NCI-H146 (cell line): ENCODE measurements at regions not wholly inside any gene's neighbourhood (a gene's known extent, or its start where the extent isn't known, plus 50 kb on each side); places are given as distances from the start of the nearest gene placed in this dataset.

Experiments
- DNase-seq: peaks from one replicate; lab custom pipeline; 2025; lab: John Stamatoyannopoulos, UW

DNA sequence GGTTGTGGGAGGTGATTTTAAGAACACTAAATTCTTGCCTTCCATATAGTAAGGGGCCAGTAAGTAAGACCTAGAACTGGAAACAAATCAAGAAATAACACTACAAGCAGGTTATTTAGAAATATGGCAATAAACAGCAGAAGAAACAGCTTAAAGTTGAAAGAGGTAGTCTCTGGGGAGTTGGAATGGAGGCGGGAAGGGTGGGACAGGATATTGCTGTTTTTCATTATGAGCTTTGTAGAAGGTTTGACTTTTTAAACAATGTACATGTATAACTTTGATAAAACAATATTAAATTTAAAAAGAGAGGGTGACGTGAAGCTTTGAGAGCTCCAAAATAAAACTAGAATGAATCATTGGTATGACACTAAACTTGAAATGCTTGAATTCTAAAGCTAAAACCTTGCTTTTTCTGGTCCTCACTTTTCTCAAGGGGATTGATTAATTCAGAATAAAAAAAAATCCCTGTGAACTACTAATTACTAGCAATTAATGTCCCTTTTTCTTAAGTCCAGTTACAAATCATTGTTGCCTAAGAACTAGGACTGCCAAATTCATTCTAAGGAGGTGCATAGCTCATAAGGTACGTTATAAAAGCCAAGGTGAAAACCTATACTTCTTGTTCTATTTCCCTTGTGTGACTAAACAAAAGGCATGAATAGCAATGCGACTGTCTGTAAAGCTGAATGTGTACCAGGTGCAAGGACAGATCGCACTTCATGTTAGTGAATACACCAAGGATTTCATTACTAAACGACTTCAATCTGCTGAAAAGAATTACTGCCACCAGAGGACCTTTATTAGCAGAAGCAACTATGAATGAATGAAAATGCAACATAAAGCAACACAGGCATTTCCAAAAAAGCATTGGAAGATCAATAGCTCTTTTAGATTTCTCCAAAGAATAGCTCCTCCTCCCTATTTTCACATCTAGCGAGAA lies 177.5 kb downstream of the RBM43 start:
- no peak for DNase-seq

DNA sequence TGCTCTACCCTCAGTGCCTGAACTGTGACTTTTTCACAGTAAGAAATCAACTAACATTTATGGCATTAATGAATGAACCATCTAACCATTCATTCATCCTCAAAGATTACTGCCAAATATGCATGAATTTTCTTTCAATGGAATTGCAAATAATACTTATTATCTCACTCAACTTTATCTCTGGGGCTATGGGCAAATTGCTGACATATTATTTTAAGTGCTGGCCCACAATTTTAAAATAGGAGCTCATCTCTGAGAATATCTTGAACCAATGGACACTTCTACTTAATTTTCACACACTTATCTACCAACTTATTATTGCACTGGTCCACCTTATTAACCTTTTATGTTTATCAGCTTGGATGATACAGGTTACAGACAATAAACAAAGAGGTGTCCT lies 182.8 kb downstream of the RBM43 start:
- DNase-seq = no peak

DNA sequence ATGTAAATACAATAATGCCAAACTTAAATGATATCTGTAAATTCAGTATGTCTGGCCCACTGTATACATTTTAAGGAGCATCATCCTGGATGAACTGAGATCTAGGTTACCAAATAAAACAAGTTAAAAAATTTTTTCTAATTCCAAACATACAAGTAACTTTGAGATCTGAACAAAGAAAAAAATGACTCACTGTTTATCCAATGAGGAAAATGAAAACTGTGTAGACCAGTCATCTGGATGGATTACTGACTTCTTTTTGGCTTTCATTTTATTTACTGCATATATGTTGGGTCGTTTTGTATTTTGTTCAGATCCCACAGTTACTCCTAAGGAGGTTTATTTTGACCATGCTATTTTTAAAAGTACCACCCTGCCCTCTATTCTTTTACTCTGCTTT lies 189.8 kb downstream of the RBM43 start:
- no peak for DNase-seq

DNA sequence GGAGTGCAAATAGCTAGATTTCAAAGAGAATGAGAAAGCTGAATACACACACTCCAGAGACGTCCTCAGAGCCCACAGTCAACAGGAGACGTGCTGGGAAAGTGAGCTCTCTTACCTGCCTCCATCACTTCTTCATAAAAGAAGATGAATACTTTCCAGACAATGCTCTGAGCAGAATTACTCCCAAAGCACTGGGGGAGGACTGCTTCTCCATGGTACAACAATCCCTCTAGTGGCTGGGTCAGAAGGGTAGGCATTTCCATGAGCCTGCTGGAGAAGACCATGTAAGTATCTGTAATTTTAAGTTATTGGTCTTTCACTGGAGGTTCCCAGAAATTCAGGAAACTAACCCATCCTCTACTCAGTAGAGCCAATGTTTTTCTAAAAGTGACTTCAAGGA lies 190.3 kb downstream of the RBM43 start:
- no peak for DNase-seq

DNA sequence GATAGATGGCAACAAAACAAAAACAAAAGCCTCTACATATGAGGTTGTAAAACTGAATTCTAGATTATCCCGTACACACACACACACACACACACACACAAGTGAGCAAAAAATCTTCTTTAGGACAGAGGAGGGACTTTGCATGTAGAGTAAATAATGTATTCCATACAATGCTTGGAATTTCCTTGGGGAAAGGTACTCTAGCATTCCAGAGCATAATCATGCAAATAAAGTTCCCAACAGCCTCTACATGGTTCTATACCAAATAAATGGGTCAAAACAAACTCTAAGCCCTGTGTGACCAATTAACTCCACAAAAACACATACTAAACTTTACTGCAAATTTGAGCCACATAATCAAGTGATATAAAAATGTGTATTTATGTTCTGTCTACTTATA lies 191.4 kb downstream of the RBM43 start:
- no peak for DNase-seq

DNA sequence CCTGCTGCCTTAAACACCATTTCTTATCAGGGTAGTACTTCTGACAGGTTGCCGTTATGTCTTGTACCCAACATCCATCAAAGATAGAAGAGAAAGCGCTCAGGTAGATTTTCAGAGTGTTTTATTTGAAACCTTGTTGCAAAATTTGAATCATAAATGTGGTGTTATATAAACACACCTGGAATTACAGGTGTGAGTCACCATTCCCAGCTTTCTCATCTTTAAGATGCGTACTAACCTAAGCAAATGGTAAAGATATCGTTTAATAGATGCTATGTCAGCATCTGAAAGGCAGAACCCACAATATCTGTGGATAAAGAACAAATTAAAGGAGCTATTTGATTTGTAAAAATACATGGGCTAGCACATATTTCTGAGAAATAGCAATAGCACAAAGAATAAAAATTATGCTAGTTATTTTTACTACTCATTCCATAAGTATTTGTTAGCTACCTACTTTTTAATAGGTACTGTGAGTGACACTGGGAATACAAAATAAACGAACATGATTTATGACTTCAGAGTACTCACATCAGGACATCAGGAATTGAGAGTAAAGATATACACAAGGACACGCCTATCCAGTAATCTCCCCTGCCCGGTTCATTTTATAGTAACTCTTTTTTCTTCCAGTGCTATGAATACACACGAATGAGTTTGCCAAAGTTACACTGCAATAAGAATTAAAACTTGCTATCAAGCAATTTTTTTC lies 193.8 kb downstream of the RBM43 start:
- DNase-seq = no peak

DNA sequence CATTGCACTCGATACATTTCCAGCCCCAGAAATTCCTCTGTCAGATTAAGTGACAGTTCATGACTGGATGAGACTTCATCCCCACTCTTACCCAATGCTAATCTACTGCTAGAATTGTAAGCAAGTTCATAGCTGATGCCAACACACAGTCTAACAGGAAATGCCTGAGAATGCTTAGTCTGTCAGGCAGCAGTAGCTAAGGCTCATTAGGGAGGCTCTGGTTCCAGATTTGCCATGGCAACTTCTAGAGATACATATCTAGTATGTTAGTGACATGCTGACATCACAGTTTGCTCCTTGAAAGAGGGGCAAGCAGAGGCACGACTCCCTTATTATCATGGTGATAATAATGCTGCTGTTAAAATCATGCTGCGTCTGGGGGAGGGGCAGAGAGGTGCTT lies 198.4 kb downstream of the RBM43 start:
- no peak for DNase-seq

DNA sequence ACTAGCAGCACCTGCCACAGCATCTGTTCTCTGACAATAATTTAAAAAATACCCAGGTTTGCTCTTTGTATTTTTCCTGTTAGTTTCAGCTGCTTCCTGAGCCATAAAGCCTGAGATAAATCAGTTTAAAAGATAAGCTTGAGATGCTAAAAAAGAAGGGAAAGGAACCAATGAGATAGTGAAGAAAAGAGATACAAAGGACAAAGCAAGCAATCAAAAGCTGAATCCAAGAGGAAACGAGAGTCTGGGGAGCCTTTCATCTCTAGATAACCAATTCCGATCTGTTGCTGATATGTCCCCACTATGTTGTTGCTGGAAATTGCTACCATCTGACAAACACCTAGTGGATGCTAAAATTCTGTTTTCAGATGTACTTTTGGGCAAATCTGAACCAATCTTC lies 201.4 kb downstream of the RBM43 start:
- no peak for DNase-seq

DNA sequence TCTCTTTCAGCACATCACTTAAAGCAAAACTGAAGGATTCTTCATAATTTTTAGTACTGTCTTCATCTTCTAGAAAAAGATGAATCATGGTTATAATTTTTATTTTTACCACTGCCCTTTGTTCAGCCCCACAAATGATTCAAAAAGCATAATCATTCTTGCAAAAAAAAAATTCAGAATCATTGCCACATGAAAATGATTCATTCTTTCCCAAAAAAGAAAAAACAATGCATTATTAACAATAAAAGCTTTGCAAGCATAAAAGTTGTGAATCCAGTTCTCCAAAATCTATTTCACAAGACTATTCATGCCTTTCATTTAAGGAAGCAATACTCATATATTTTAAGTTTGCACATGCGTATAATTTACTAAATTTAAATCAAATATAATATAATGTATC lies 204.8 kb downstream of the RBM43 start:
- DNase-seq = no peak

DNA sequence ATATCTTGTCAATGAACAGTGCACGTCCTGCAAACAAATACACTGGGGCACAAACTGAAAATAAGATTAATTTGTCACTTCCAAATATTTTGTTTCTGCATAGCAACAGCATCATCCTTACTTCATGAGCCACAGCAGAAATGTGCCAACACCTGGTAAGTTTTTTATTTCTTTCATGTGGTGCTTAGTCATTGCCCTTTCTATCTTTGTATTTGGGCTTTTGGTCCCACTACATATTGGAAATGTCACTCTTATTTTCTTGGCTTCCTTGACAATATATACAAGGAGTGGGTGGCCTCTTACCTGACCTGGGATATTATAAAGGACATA lies 208.0 kb downstream of the RBM43 start:
- DNase-seq = no peak

DNA sequence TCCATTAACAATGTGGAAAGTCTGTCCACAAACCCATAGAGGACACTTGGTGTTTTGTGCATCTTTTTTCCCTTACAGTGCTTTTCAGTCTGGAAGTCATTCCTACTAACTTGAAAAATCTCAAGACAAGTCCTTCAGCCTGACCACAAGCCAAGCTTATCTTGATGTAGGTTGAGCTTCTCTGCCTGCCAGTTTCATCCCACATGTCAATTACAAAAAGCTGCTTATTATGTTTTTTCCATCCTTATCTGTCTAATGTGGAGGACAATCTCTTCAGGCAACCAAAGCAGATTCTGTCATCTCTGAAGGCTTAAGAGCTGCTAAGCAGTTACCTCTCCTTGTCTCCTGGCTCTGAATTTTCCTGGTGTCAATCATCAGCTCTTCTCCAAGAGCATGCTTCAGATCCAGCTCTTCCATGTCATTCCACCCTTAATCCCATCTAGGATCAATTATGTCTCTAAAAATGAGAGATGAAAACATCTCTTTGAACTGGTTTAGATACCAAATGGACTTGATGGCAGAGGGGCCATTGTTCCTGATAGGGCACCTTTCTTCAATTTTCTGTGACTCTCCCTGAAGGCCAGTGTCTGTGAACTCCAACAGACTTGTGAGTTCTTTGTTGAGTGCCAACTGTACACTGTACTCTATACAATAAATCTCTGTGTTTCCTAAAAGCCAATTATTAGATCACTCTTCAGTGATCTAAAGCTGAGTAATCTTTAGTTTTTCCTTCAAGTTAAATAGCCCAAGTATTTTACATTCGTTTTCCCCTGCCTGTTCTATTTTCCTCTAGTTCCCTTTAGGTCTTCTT lies 208.6 kb downstream of the RBM43 start:
- DNase-seq = no peak

DNA sequence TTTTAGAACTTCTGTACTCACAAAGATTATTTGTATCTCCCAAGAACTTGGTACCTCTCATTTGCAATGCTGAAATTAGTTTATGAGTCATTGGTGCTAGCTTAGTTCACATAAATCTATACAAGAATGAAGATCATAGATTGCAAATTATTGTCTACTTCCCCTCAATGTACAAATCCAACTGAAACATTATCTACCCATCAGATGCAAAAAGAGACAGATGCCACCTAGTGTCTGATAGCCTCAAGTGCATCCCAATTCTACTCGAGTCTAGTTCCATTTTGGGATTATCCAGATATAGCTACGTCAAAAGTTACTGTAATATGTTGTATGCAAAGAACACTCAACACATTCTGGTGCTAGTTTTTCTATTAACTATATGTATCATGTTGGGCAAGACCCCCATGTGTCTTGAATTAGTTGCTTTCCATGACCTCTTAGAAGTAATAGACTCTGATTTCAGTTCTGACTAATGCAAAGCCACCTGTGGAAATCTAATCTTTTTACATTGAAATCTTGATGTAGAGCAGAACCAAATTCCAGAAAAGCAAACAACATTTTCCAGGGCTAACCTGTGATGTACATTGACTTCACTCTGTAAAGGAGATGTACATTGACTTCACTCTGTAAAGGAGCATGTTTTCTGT lies 210.0 kb downstream of the RBM43 start:
- DNase-seq = no peak

DNA sequence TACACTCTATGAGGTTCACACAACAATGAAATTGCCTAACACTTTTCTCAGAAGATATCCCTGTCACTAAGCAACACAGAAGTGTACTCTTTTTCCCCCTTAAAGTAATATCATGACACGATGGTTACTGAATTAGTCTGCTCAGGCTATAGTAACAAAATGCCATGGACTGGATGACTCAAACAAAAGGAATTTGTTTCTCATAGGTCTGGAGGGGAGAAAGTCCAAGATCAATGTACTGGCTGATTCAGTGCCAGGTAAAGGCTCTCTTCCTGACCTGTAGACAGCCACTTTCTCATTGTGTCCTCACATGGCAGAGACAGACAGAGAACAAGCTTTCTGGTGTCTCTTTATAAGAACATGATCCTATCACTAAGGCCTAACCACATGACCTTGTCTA lies 211.9 kb downstream of the RBM43 start:
- DNase-seq = no peak

DNA sequence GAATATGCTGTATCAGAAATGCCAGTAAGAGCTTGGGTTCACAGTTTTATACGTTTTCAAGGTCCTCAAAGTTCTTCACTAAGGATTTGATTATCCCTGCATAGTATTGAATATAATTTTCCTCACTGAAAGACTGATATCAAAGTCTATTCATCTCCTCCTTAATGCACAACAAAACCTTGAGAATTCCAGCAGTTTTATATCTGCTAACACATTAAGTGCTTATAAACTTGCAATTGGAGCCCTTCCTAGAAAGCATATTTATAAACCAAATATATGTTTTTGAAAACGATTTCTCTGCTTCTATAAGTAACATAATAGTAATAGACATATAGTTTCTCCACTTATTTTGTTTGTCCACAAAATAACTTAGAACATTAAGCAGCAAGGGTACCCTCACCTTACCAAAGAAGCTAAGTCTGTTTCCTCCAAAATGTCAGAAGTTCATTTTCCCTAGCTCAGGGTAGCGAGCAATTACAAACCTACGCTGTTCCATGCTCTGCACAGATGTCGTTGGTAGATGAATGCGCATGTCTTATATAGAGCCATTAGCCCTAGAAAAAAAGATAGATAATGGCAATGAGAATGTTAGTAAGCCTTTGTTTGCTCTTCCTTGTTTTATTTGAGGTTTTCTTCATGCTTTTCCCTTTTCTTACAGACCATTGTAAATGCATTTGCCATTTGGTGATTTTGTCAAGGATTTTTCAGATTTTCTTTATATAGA lies 213.2 kb downstream of the RBM43 start:
- no peak for DNase-seq

DNA sequence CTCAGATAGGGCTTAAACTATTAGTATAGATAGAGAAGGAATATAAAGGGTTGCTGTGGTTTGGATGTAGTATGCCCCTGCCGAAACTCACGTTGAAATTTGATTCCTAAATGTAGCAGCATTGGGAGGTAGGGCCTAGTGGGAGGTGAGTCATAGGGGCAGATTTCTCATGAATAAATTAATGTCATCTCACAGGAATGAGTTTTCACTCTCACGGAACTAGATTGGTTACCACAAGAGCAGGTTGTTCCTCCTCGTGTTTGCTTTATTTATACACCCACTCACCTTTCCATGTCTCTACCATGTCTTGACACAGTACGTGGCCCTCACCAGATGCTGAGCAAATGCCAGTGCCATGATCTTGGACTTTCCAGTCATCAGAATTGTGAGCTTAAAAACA lies 218.2 kb downstream of the RBM43 start:
- no peak for DNase-seq

DNA sequence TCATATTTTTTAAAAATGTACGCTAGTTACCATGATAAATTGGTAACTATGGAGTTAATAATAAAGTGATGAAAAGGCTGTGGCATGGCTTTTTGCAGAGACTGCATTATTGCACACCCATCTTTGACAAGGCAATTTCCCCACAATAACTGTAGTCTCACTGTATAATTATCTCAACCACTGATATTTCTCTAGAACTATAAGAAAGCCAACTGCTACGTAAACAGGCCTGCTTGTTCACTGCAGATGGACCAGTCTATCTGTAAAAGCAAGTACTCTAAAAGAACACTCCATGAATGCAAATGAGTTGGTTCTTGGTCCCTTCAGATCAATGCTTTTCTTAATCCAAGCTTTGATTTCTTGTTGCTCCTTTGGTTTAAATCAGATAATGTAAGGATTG lies 218.7 kb downstream of the RBM43 start:
- no peak for DNase-seq

DNA sequence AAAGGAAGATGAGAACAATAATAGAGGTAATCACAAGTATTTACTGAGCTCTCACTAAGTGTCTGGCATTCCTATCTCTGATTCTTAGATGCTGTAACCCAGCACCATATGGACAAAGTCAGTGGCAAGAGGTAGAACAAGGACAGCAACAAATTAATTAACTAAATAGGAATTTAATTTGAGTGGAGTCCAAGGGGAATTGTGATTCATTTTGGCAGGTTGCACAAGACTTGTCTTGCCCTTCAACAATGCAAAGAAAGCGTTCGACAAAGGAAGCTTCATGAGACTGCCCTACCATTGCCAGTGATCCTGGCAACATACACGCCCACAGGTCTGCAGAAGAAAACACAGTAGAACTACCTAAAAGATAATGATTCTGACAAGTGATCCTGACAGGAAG lies 221.6 kb downstream of the RBM43 start:
- DNase-seq = no peak

DNA sequence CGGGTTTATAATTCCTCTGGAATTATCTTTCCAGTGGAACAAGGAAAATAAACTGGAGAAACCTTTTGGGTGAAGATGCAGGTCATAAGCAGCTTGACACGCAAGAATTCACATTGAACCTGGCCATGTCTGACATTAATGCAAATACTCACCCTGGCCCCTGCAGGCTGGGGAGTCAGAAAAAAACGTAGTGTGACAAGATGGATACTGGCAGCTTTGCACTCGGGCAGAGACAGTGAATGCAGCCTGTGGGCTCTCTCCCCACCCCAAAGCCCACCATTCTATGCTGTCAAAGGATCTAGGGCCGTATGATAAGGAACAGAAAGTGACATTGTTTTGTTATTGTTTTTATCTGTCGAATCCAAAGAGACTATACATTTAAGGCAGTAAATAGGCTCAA lies 223.1 kb downstream of the RBM43 start:
- DNase-seq = no peak

DNA sequence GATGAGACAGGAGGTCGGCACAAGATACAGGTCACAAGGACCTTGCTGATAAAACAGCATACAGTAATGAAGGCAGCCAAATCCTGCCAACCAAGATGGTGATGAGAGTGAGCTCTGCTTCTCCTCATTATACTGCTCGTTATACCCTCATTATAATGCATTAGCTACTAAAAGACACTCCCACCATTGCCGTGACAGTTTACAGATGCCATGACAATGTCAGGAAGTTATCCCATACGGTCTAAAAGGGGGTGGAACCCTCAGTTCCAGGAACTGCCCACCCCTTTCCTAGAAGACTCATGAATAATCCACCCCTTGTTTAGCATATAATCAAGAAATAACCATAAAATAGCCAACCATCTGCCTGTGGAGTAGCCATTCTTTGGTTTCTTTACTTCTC lies 224.2 kb downstream of the RBM43 start:
- no peak for DNase-seq

DNA sequence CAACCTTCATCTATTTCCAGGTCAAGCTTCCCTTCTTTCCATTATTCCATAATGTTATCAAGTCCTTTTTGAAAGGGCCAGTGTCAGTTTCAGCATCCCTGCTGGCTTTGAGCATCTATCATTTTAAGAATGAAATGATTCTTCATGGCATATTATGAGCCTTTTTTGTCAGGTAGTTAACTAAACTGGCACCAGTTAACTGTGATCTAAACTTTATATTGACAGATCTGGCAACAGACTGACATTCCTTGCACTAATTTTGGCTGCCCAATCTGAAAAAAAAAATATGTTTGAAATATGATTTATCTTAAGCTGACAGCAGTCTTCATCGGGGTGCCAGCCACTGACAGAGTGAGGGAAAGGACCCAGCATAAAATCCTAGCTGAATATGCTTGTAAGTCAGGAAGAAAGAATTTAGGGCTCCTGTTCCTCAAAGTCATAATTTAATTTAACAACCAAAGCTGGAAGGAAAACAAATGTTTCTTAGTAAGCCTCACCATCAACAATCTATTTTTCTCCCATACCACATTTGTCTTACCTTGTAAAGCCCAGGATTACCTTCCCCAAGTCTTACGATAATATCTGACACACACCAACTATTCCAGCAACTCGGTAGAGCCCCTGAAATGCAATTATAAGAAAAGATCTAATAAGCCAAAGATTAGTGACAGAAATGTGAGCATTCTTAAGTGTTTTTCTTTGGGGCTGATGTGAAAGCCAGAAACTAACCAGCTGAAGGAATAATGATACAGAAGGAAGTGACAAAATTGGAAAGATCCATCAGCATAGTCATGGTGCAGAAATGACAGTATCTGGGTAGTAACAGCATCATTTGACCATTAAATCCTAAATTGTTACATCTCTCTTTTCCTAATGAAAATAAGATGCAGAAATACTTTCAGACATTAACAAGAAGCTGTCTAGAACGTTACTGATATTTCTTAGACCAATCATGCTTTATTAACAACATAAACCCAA lies 228.1 kb downstream of the RBM43 start:
- no peak for DNase-seq
